K562 (cell line): ENCODE measurements at regions not wholly inside any gene's neighbourhood (a gene's known extent, or its start where the extent isn't known, plus 50 kb on each side); places are given as distances from the start of the nearest gene placed in this dataset.

Experiments
- ATAC-seq: fragments of 200-7000 bp; cut with Tn5 transposase; 3 replicates; pipeline ENCODE4 v1.9.1; 2020; ENCODE audit warnings: moderate library complexity
- BruUV-seq: library from RNA; stranded (reverse); fragments of 400-500 nt; replicated peaks from 2 replicates; lab custom pipeline; 2021; lab: Mats Ljungman, UMichigan
- CTCF ChIA-PET: fragments of 300-600 bp; formaldehyde crosslinking; extraction: SDS; loops from one replicate; lab custom pipeline; 2021; ENCODE audit warnings: low intra/inter-chr PET ratio; lab: Yijun Ruan, JAX
- POLR2A ChIA-PET: fragments of 300-600, 350-650 bp; sonication (Branson Sonifier 250); formaldehyde crosslinking; extraction: SDS; loops from one replicate; lab custom pipeline; 2021; ENCODE audit warnings: antibody characterized with exemption, inconsistent platforms; lab: Yijun Ruan, JAX
- DNase-seq, 4 experiments: peaks; one replicate each; pipeline versions ENCODE4 v3.0.0 to v3.0.0-alpha.2; 2011 to 2018; ENCODE audit warnings: low spot score in 3 of 4, mixed read lengths in 3 of 4; ENCODE audit errors: extremely low read depth in 1 of 4
- FAIRE-seq: peaks from 2 replicates; lab custom pipeline; 2011; peaks lifted over from hg19 to GRCh38; lab: Jason Lieb, UNC
- H2AFZ ChIP-seq: 2 replicates; pipeline ENCODE4 v1.6.0; 2011; ENCODE audit warnings: low read depth, low read length, control low read depth, inconsistent platforms
- H3K27ac ChIP-seq: fragments of 200-600 bp; 3 replicates; pipeline ENCODE4 v1.8.0; 2011; ENCODE audit warnings: low read depth, mild to moderate bottlenecking, control low read depth, inconsistent platforms, low read length, moderate library complexity, mixed read lengths; ENCODE audit errors: extremely low read depth
- H3K27me3 ChIP-seq, 2 experiments: fragments of 300-600 bp in 1 of 2; 2 replicates in 1 of 2; 3 replicates in 1 of 2; pipeline versions ENCODE4 v1.6.0 to v1.8.0; 2011; ENCODE audit warnings: inconsistent platforms in 2 of 2, low read length in 2 of 2, mild to moderate bottlenecking in 1 of 2, mixed read lengths in 1 of 2, moderate library complexity in 1 of 2; ENCODE audit not compliant: control insufficient read depth in 2 of 2, insufficient read depth in 2 of 2
- H3K36me3 ChIP-seq: fragments of 300-600 bp; 3 replicates; pipeline ENCODE4 v1.8.0; 2011; ENCODE audit warnings: mild to moderate bottlenecking, low read length, inconsistent platforms; ENCODE audit not compliant: control insufficient read depth, insufficient read depth
- H3K4me1 ChIP-seq, 2 experiments: fragments of 200-600 bp in 1 of 2; replicated peaks in 1 of 2; 2 replicates in 1 of 2; 3 replicates in 1 of 2; pipeline versions ENCODE4 v1.5.1 to v1.8.0; 2011; ENCODE audit warnings: inconsistent platforms in 2 of 2, low read length in 2 of 2, mild to moderate bottlenecking in 1 of 2, mixed read lengths in 1 of 2, moderate library complexity in 1 of 2; ENCODE audit not compliant: control insufficient read depth in 2 of 2, insufficient read depth in 2 of 2
- H3K4me2 ChIP-seq: 2 replicates; pipeline ENCODE4 v1.6.1; 2011; ENCODE audit warnings: low read length, control low read depth, inconsistent platforms, mixed read lengths; ENCODE audit not compliant: insufficient read depth
- H3K4me3 ChIP-seq: fragments of 200-600 bp; sonication (generic), shearing (Covaris generic); 2 replicates; pipeline ENCODE4 v1.5.1; 2016; ENCODE audit warnings: control low read depth, inconsistent platforms
- H3K79me2 ChIP-seq: fragments of 200-600 bp; 3 replicates; pipeline ENCODE4 v1.8.0; 2011; ENCODE audit warnings: low read length, inconsistent platforms; ENCODE audit not compliant: control insufficient read depth, insufficient read depth
- H3K9ac ChIP-seq, 2 experiments: 2 replicates each; pipeline versions ENCODE4 v1.6.0 to v1.6.1; 2011; ENCODE audit warnings: low read depth in 2 of 2, low read length in 2 of 2, control low read depth in 1 of 2, inconsistent platforms in 1 of 2, mild to moderate bottlenecking in 1 of 2, mixed read lengths in 1 of 2; ENCODE audit not compliant: insufficient read depth in 1 of 2
- H3K9me1 ChIP-seq: one replicate; pipeline ENCODE4 v1.6.0; 2011; ENCODE audit warnings: inconsistent platforms, mild to moderate bottlenecking, low read length, moderate library complexity; ENCODE audit not compliant: control insufficient read depth, insufficient read depth
- H3K9me3 ChIP-seq: replicated peaks from 2 replicates; pipeline ENCODE4 v1.5.1; 2011; ENCODE audit warnings: low read depth, low read length, inconsistent platforms; ENCODE audit not compliant: control insufficient read depth, insufficient read depth
- H4K20me1 ChIP-seq: replicated peaks from 2 replicates; pipeline ENCODE4 v1.6.1; 2011; ENCODE audit warnings: low read length, inconsistent platforms, mixed read lengths; ENCODE audit not compliant: control insufficient read depth, insufficient read depth
- BRF1 ChIP-seq: IDR thresholded peaks from 3 replicates; pipeline ENCODE4 v1.6.1; 2011; ENCODE audit warnings: borderline replicate concordance, mild to moderate bottlenecking; ENCODE audit not compliant: insufficient read length; ENCODE audit errors: extremely low read depth
- DDX20 ChIP-seq: fragments of 450-650 bp; IDR thresholded peaks from 2 replicates; pipeline ENCODE4 v1.6.1; 2016; ENCODE audit warnings: missing genetic modification characterization, low read depth, mild to moderate bottlenecking, missing compliant biosample characterization, moderate library complexity
- ELF4 ChIP-seq: fragments of 450-650 bp; formaldehyde crosslinking; IDR thresholded peaks from 2 replicates; pipeline ENCODE4 v1.4.0; 2022; ENCODE audit warnings: missing genetic modification characterization
- HMGN3 ChIP-seq: IDR thresholded peaks from 2 replicates; pipeline ENCODE4 v1.6.1; 2011; ENCODE audit warnings: borderline replicate concordance, low read depth, mild to moderate bottlenecking, mixed read lengths, low read length; ENCODE audit not compliant: insufficient read length; ENCODE audit errors: extremely low read depth
- ID3 ChIP-seq, 2 experiments: fragments of 250-450 bp in 1 of 2; fragments of 450-650 bp in 1 of 2; sonication (Bioruptor Pico) in 1 of 2; IDR thresholded peaks; 2 replicates each; pipeline versions ENCODE4 v1.6.1 to v1.8.0; 2016 to 2021; ENCODE audit warnings: mild to moderate bottlenecking in 2 of 2, moderate library complexity in 2 of 2, missing compliant biosample characterization in 1 of 2, missing genetic modification characterization in 1 of 2
- L3MBTL2 ChIP-seq: fragments of 450-650 bp; IDR thresholded peaks from 2 replicates; pipeline ENCODE4 v1.6.1; 2016; ENCODE audit warnings: mild to moderate bottlenecking, moderate library complexity
- MAZ ChIP-seq, 2 experiments: fragments of 450-650 bp in 1 of 2; sonication (generic) in 1 of 2; formaldehyde crosslinking; IDR thresholded peaks in 1 of 2; conservative IDR thresholded peaks in 1 of 2; 2 replicates each; pipeline versions ENCODE4 v1.4.0 to v1.5.0; 2020; ENCODE audit warnings: mild to moderate bottlenecking in 1 of 2, missing genetic modification reagents in 1 of 2
- NCOR1 ChIP-seq: fragments of 450-650 bp; IDR thresholded peaks from 2 replicates; pipeline ENCODE4 v1.6.1; 2016; ENCODE audit warnings: mild to moderate bottlenecking, moderate library complexity
- RBM22 ChIP-seq: fragments of 200-400 bp; formaldehyde crosslinking; IDR thresholded peaks from 2 replicates; pipeline ENCODE4 v1.6.1; 2018; ENCODE audit warnings: low read length, low read depth; ENCODE audit not compliant: poor library complexity, severe bottlenecking
- SAP30 ChIP-seq: fragments of 200-600 bp; sonication (generic); IDR thresholded peaks from 2 replicates; pipeline ENCODE4 v1.6.1; 2012; ENCODE audit warnings: borderline replicate concordance, low read depth, mild to moderate bottlenecking, moderate library complexity, low read length, control low read depth, inconsistent platforms; ENCODE audit not compliant: insufficient read depth, poor library complexity, severe bottlenecking
- THAP7 ChIP-seq: fragments of 250-450 bp; sonication (Bioruptor Pico); IDR thresholded peaks from 2 replicates; pipeline ENCODE4 v1.5.0; 2021
- TRIM28 ChIP-seq: fragments of 450-650 bp; IDR thresholded peaks from 2 replicates; pipeline ENCODE4 v1.6.1; 2017
- ZC3H8 ChIP-seq: fragments of 450-650 bp; IDR thresholded peaks from 2 replicates; pipeline ENCODE4 v1.6.1; 2017
- ZFX ChIP-seq: sonication (generic); formaldehyde crosslinking; IDR thresholded peaks from 2 replicates; pipeline ENCODE4 v1.8.0; 2022; ENCODE audit warnings: mild to moderate bottlenecking, missing genetic modification reagents, moderate library complexity
- ZNF324 ChIP-seq: fragments of 250-450 bp; sonication (Bioruptor Pico); IDR thresholded peaks from 2 replicates; pipeline ENCODE4 v1.4.0; 2020; ENCODE audit warnings: mild to moderate bottlenecking
- WGBS: fragments of 100-300 bp; shearing (Covaris generic); methylation state at CpG from one replicate; pipeline ENCODE4 v1.1.6; 2016; ENCODE audit warnings: low coverage, mixed read lengths; ENCODE audit not compliant: insufficient coverage; ENCODE audit errors: missing lambda C conversion rate; 5-methylcytosine and 5-hydroxymethylcytosine counted together
- in situ Hi-C: fragments of 300-500 bp; cut with MboI; formaldehyde crosslinking; loops from 4 replicates; pipeline ENCODE4 v1.15.0; 2018; ENCODE audit warnings: inconsistent platforms, mixed read lengths
- intact Hi-C: fragments of 100-400 bp; cut with micrococcal nuclease; formaldehyde crosslinking; loops from 2 replicates; pipeline ENCODE4 v1.14.2; 2022
- TF ChIP-seq, protein P1 (sequence below): sonication (generic); formaldehyde crosslinking; IDR thresholded peaks from 2 replicates; pipeline ENCODE4 v1.8.0; 2022; ENCODE audit warnings: mild to moderate bottlenecking, low read depth, missing genetic modification reagents
- TF ChIP-seq, protein P2 (sequence below): sonication (generic); formaldehyde crosslinking; IDR thresholded peaks from 2 replicates; pipeline ENCODE4 v1.8.0; 2022; ENCODE audit warnings: mild to moderate bottlenecking, missing genetic modification reagents

DNA sequence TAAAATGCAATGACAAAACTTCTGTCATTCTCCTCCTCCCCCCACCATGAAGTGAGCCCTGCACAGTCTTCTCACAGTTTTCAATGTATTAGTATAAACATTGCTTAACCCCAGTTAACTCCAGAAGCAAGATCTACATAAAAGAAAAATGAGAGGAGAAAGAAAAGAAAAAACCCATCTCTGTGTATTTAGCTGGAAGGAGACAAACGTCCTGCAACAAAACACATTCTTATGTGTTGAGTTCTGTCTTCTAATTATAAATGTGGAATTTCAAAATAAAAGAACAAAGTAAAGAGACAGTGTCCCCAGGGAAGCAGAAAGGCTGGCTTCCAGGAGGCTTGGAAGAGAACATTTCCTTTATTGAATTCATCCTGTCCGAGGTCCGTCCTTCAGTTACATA is 491.9 kb upstream of the TUSC1 start:
- no TSS peak for BruUV-seq
- Histone ChIP-seq H4K20me1 (no peaks in the 10 kb centered on the region), H3K4me3 (no peak overlapping the region), H3K27ac (no peak overlapping the region), H3K9ac (no peak overlapping the region), H3K79me2 (no peaks in the 10 kb centered on the region), H3K27me3 (no peaks in the 10 kb centered on the region), H2AFZ (no peak overlapping the region), H3K9me3 (no peaks in the 10 kb centered on the region), H3K4me1 (no peaks in the 10 kb centered on the region), H3K9me1 (no peaks in the 10 kb centered on the region), H3K36me3 (no peaks in the 10 kb centered on the region), H3K4me2 (no peak overlapping the region)
- TF ChIP-seq ID3 (CRISPR knock-in tag; IDR thresholded peaks at IDR 0.05) (no peak), ID3 (tag; IDR thresholded peaks at IDR 0.05) (no peak), ZNF324 (CRISPR knock-in tag) (no peak), DDX20 (tag) (no peak), HMGN3 (no peak), ZC3H8 (no peak), BRF1 (no peak), NCOR1 (no peak), L3MBTL2 (no peak), MAZ (CRISPR knock-in tag; conservative IDR thresholded peaks at IDR 0.05 in 1 of 2, IDR thresholded peaks at IDR 0.05 in 1 of 2) (no peak), SAP30 (no peak), ELF4 (CRISPR knock-in tag) (no peak), TRIM28 (no peak), RBM22 (no peak), THAP7 (CRISPR knock-in tag) (no peak), ZFX (no peak)
- TF ChIP-seq, protein P1, sequence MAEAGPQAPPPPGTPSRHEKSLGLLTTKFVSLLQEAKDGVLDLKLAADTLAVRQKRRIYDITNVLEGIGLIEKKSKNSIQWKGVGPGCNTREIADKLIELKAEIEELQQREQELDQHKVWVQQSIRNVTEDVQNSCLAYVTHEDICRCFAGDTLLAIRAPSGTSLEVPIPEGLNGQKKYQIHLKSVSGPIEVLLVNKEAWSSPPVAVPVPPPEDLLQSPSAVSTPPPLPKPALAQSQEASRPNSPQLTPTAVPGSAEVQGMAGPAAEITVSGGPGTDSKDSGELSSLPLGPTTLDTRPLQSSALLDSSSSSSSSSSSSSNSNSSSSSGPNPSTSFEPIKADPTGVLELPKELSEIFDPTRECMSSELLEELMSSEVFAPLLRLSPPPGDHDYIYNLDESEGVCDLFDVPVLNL: no peak
- TF ChIP-seq, protein P2, sequence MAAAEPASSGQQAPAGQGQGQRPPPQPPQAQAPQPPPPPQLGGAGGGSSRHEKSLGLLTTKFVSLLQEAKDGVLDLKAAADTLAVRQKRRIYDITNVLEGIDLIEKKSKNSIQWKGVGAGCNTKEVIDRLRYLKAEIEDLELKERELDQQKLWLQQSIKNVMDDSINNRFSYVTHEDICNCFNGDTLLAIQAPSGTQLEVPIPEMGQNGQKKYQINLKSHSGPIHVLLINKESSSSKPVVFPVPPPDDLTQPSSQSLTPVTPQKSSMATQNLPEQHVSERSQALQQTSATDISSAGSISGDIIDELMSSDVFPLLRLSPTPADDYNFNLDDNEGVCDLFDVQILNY: no peak
- CTCF ChIA-PET: no interaction called here
- FAIRE-seq (no peak), DNase-seq (no peak), ATAC-seq (no peak)
- intact Hi-C loops (no loop called here), in situ Hi-C loops (no loop called here)
- no CpG with 5 or more reads among the region's 3 CpGs for WGBS
- POLR2A ChIA-PET: no interaction called here
